Chondrocyte (in vitro differentiated cells): ENCODE measurements at regions not wholly inside any gene's neighbourhood (a gene's known extent, or its start where the extent isn't known, plus 50 kb on each side); places are given as distances from the start of the nearest gene placed in this dataset.

Experiments used
- DNase-seq: peaks from one replicate; pipeline ENCODE4 v3.0.0; 2021; ENCODE audit warnings: mixed read lengths, low spot score
- H3K27ac Mint-ChIP-seq: one replicate; pipeline ENCODE4 v1.8.0; 2021; ENCODE audit warnings: mild to moderate bottlenecking, moderate library complexity, mixed read lengths; ENCODE audit not compliant: unreplicated experiment
- H3K27me3 Mint-ChIP-seq: 2 replicates; pipeline ENCODE4 v1.8.0; 2021; ENCODE audit warnings: low read depth, mixed read lengths
- H3K36me3 Mint-ChIP-seq: 2 replicates; pipeline ENCODE4 v1.8.0; 2021; ENCODE audit warnings: low read depth, mixed read lengths
- H3K4me1 Mint-ChIP-seq: 2 replicates; pipeline ENCODE4 v1.8.0; 2021; ENCODE audit warnings: low read depth, mild to moderate bottlenecking, mixed read lengths
- H3K4me3 Mint-ChIP-seq: one replicate; pipeline ENCODE4 v1.8.0; 2021; ENCODE audit warnings: mild to moderate bottlenecking, moderate library complexity, mixed read lengths; ENCODE audit not compliant: unreplicated experiment
- H3K9me3 Mint-ChIP-seq: 2 replicates; pipeline ENCODE4 v1.8.0; 2021; ENCODE audit warnings: low read depth, mixed read lengths
- CTCF ChIP-seq: fragments of 200-600 bp; sonication (generic); IDR thresholded peaks from 2 replicates; pipeline ENCODE4 v1.5.0; 2021; ENCODE audit warnings: antibody characterized with exemption, mild to moderate bottlenecking, moderate library complexity

- no peaks in the 10 kb centered on the region for H3K4me1 Mint-ChIP-seq
- no peaks in the 10 kb centered on the region for H3K36me3 Mint-ChIP-seq
- no peak for DNase-seq
- H3K27ac Mint-ChIP-seq, result no peak overlapping the region
- no peak overlapping the region for H3K4me3 Mint-ChIP-seq
- no peak for TF ChIP-seq CTCF
- H3K27me3 Mint-ChIP-seq, result peaks cover 11% of the 10 kb centered on the region
- H3K9me3 Mint-ChIP-seq, result no peaks in the 10 kb centered on the region
Observed at GRCh38 chr11:101321222-101321621, 191.6 kb upstream of the PGR start.

GRCh38 chr11:101306721-101307120 lies 177.1 kb upstream of the PGR start:
- Mint-ChIP-seq H3K27ac (no peak overlapping the region), H3K27me3 (peaks cover 2% of the 10 kb centered on the region), H3K4me1 (no peaks in the 10 kb centered on the region), H3K36me3 (no peaks in the 10 kb centered on the region), H3K9me3 (peaks cover 6% of the 10 kb centered on the region), H3K4me3 (no peak overlapping the region)
- no peak for DNase-seq
- TF ChIP-seq CTCF, result no peak

DNA sequence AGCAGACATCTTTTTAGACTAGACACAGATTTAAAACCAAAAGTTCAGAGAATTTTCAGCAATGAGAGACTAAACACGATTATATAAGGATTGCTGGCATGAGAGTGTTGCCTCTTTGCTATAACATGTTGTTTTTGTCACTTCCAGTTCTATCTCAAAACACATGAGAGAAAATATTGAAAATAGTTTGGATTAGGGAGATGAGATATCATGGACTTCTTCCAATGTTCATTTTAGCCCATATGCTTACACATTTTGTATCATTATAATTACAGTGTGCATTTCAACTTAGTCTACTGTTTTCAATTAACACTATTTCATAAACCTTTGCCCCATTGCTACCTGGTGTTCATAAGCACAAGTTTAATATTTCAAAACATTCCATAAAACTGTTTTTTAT lies 175.9 kb upstream of the PGR start:
- Mint-ChIP-seq H3K27ac (no peak overlapping the region), H3K27me3 (peaks cover 6% of the 10 kb centered on the region), H3K4me3 (no peak overlapping the region), H3K9me3 (no peaks in the 10 kb centered on the region), H3K36me3 (no peaks in the 10 kb centered on the region), H3K4me1 (no peaks in the 10 kb centered on the region)
- no peak for DNase-seq
- no peak for TF ChIP-seq CTCF

- no peak for DNase-seq
- peaks cover 6% of the 10 kb centered on the region for H3K9me3 Mint-ChIP-seq
- no peak overlapping the region for H3K27ac Mint-ChIP-seq
- TF ChIP-seq CTCF, result no peak
- no peaks in the 10 kb centered on the region for H3K36me3 Mint-ChIP-seq
- peaks cover 6% of the 10 kb centered on the region for H3K27me3 Mint-ChIP-seq
- no peak overlapping the region for H3K4me3 Mint-ChIP-seq
- no peaks in the 10 kb centered on the region for H3K4me1 Mint-ChIP-seq
Observed at GRCh38 chr11:101299210-101299609, 169.6 kb upstream of the PGR start.

- no peaks in the 10 kb centered on the region for H3K4me1 Mint-ChIP-seq
- no peak for TF ChIP-seq CTCF
- DNase-seq, result no peak
- H3K27me3 Mint-ChIP-seq, result peaks cover 5% of the 10 kb centered on the region
- no peaks in the 10 kb centered on the region for H3K36me3 Mint-ChIP-seq
- no peak overlapping the region for H3K4me3 Mint-ChIP-seq
- H3K27ac Mint-ChIP-seq, result no peak overlapping the region
- peaks cover 14% of the 10 kb centered on the region for H3K9me3 Mint-ChIP-seq
Observed at GRCh38 chr11:101296896-101297295, 167.3 kb upstream of the PGR start.
